GM18867 (cell line): ENCODE measurements at regions not wholly inside any gene's neighbourhood (a gene's known extent, or its start where the extent isn't known, plus 50 kb on each side); places are given as distances from the start of the nearest gene placed in this dataset.
"Not testable (repeated sequence)": the region's sequence is repeated elsewhere in the genome, so short reads cannot be mapped to it uniquely, and the experiment has no call there.

Experiments used
- ATAC-seq: cut with Tn5 transposase; IDR thresholded peaks from one replicate; pipeline ENCODE4 v1.9.1; 2021; ENCODE audit warnings: mild to moderate bottlenecking, moderate library complexity; ENCODE audit not compliant: unreplicated experiment

DNA sequence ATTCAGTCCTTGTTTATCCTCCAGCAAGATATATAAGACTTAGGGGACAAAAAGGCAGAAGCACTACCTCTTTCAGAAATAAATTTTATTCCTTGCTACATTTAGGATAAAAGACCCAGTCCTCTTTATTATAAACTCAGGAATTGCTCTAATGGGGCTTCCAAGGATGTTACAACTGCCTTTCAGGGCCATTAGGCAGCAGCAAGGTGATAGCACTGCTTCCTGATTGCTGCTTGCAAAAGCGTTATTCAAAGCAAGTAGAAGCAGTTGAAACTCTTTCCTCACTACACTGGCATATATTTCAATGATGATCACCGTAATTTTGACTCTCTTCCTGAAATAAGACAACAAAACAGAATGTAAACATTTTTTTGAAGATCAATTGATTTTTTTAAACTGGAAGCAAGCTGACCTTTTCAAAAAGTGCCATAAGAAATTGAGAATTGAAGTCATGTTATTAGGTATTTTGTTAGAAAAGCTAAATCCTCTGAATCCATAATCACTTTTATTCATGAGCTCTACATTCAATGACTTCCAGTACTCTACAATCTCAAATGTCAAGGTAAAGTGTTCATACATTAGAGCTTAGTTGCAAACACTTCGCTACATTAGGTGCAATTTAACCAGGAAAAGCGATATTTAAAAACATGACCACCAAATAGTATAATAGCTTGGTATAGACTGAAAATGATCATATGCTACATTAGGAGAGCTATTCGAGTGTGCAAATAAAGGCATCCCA, 233.4 kb upstream of the SYT10 start:
- ATAC-seq: no peak

GRCh38 chr12:33676866-33677265, 237.2 kb upstream of the SYT10 start:
- no peak for ATAC-seq

- no peak for ATAC-seq
These were observed 238.8 kb upstream of the SYT10 start for GRCh38 chr12:33678221-33678964.

DNA sequence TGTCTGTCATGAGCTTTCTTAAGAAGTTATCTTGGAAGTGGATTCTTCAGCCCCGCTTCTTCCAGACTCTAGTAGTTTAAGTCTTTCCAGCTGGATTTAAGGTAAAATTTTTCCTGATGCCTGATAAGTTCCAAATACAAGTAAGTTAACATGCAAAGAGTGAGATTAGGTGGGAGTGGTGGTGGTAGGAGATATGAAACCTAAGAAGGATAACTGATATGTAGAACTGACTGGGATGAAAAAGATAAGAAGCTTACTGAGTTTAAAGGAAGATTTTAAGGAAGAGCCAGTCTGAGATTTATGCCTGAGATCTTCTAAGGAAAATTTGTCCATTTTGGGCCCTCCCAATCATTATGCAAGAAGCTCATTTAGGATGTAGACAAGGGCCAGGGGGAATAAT, 250.9 kb upstream of the SYT10 start:
- ATAC-seq: no peak

- ATAC-seq: no peak
These were observed 263.6 kb upstream of the SYT10 start for GRCh38 chr12:33703221-33703620.

DNA sequence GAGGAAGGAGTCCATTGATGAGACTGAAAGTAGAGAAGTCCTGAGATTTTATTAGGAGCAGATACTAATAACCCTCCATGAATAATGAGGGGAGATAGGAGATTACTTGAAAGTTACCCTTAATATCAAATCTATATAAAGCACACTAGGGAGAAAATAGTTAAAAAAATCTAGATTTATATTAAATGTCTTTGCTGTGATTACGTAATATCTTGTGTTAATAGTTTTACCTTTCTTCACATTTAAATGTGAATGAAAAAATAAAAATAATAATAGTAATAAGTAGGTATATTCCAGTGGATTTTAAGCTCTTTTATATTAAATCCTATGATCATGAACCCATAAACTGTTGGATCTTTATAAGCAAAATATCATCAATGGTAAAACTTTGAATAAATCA, 267.3 kb upstream of the SYT10 start:
- ATAC-seq: no peak

DNA sequence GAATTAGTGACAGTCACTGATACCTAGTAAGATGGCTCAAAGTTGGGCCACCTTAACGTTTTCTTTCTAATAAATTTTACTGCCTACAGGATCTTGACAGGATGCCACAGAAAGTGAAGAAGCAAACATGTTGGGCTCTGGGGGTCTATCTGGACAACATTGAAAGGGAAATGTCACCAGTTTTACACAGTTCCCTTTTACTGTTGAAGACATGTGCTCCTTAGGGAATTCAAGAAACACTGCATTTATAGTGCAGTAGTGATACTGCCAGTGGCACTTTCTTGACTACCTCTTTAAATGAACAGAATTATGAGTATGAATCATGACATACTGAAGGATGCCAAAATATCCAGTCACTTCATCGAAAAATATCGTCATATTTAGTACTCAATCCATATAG, 269.3 kb upstream of the SYT10 start:
- no peak for ATAC-seq

GRCh38 chr12:33710548-33710947, 270.9 kb upstream of the SYT10 start:
- ATAC-seq: no peak

DNA sequence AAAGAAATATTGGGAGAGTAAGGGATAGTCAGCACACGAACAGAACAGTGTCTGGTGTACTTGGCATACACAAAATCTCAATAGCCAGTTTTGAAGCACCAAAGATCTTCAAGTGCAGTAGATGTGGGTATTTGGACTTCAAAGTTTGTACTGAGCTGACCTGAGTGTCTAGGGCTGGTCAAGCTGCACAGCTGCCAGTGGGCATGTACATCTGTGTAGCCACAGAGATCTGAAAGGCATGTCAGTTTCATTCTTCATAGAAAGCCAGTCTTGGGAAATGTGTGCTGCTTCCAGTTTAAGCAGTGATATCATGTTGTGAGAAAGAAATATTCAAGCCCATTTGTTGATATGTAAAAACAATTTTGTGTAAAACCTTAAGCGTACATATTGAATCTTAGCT, 279.0 kb upstream of the SYT10 start:
- no peak for ATAC-seq

DNA sequence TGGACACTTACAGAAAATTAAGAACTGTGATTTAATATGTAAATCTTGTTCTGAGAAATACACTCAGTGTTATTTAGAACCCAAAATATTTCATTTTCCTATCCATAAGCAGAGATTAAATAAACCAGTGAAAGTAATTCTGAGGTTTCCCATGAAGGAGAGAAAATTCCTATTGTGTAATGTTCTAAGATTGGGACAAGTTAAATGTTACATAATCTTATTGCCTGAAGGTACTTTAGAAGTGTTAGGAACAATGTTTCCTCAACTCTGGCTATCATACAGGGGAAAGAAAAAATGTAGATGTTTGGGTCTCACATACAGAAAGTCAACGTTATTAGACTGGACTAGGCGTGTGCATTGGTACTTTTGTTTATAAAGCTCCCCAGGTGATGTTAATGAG, 281.9 kb upstream of the SYT10 start:
- ATAC-seq: no peak

- ATAC-seq: no peak
These were observed 285.2 kb upstream of the SYT10 start for GRCh38 chr12:33724867-33725266.

GRCh38 chr12:33734871-33735270, 287.4 kb upstream of the ALG10 start:
- no peak for ATAC-seq

DNA sequence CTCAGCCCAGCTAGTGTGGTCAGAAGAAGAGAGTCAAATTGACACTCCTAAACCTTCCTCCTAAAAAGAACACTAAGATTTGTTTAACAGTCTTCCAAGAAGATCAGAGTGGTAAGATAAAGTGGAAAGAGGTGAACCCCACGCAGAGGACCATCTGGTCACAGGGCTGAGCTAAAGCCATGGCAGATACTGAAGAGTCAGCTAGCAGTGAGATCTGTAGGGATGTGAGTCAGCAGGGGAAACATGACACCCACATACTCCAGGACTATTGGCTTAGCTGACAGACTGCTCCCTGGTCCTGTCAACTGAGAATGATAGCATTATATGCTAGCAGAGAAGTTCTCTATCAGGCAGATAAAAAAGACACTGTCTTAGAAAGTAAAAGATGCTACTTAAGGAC, 269.4 kb upstream of the ALG10 start:
- ATAC-seq: no peak

GRCh38 chr12:33757701-33758100, 264.6 kb upstream of the ALG10 start:
- no peak for ATAC-seq

- ATAC-seq: no peak
These were observed 263.0 kb upstream of the ALG10 start for GRCh38 chr12:33759279-33759678.

DNA sequence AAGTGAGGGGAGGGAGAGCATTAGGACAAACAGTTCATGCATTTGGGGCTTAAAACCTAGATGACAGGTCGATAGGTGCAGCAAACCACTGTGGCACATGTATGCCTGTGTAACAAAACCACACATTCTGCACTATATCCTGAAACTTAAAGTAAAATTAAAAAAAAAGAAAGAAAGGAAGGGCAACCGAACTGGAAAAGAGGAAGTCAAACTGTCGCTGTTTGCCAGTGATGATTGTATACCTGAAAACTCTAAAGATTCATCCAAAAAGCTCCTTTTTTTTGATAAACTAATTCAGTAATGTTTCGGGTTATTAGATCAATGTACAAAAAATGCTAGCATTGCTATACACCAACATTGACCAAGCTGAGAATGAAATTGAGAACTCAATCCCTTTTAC, 259.0 kb upstream of the ALG10 start:
- no peak for ATAC-seq

GRCh38 chr12:33770652-33771051, 251.6 kb upstream of the ALG10 start:
- ATAC-seq: no peak

- ATAC-seq: no peak
These were observed 250.4 kb upstream of the ALG10 start for GRCh38 chr12:33771889-33772288.

- not testable (repeated sequence) for ATAC-seq
These were observed 249.2 kb upstream of the ALG10 start for GRCh38 chr12:33773091-33773490.

- no peak for ATAC-seq
These were observed 235.8 kb upstream of the ALG10 start for GRCh38 chr12:33786532-33786931.

GRCh38 chr12:33794954-33795353, 227.3 kb upstream of the ALG10 start:
- no peak for ATAC-seq

DNA sequence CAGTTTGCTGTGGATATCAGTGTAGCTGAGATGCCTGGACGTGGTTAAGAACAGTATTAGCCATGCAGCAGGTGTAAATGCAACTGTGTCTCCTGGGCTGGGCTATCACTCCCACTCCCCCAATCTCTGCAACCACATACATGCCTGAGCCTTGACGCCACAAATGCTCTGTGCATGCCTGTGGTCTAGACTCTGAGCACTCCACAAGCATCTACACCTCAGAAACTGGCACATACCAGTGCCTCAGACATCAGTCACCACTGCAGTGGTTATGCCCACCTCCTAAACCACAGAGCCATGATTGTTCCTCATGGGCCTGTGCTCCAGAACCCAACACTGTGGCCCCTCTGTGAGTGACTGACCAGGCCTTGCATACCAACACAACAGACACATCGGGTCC, 226.8 kb upstream of the ALG10 start:
- ATAC-seq: no peak

DNA sequence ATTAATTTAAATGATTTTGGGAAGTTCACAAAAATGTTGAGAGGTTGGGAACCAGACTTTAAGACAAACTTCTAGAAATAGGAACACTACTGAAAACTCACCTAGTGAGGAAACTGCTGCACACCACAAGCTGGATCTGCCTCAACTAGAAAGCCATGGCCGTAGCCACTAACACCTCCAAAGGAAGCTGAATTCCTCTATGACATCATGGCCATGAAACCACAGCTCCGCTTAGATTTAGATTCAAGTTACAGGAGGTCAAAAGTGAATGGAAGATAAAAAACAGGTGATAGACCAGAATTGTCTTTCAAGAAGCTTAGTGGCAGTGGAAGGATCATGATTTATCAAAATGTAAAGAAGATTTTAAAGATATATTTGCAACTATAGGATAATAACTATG, 208.8 kb upstream of the ALG10 start:
- ATAC-seq: no peak
